Kidney (tissue), 13 donors: ENCODE measurements at regions not wholly inside any gene's neighbourhood (a gene's known extent, or its start where the extent isn't known, plus 50 kb on each side); places are given as distances from the start of the nearest gene placed in this dataset.

Experiments used
- DNase-seq, 5 donors: peaks; one replicate each; pipeline ENCODE4 v3.0.0-alpha.2; 2013 to 2020
- FAIRE-seq: peaks from 2 replicates; lab custom pipeline; 2012; peaks lifted over from hg19 to GRCh38; lab: Jason Lieb, UNC
- H3K27ac ChIP-seq, 2 donors: one replicate each; pipeline ENCODE4 v1.7.0; 2013; ENCODE audit warnings: low read depth in 2 of 2, low read length in 2 of 2, inconsistent platforms in 1 of 2
- H3K27me3 ChIP-seq: one replicate; pipeline ENCODE4 v1.7.1; 2013; ENCODE audit warnings: low read length, inconsistent platforms; ENCODE audit not compliant: control insufficient read depth, insufficient read depth
- H3K36me3 ChIP-seq, 3 donors: one replicate each; pipeline versions ENCODE4 v1.7.0 to v1.7.1; 2013; ENCODE audit warnings: low read length in 3 of 3, control low read depth in 1 of 3, inconsistent platforms in 1 of 3; ENCODE audit not compliant: insufficient read depth in 3 of 3, control insufficient read depth in 2 of 3
- H3K4me1 ChIP-seq, 3 donors: one replicate each; pipeline versions ENCODE4 v1.7.0 to v1.7.1; 2013; ENCODE audit warnings: low read length in 3 of 3, inconsistent platforms in 1 of 3, low read depth in 1 of 3; ENCODE audit not compliant: control insufficient read depth in 2 of 3, insufficient read depth in 2 of 3
- H3K4me3 ChIP-seq, 3 donors: one replicate each; pipeline versions ENCODE4 v1.7.0 to v1.8.1; 2013; ENCODE audit warnings: low read length in 3 of 3, control low read depth in 1 of 3, inconsistent platforms in 1 of 3
- H3K9ac ChIP-seq, 3 donors: one replicate each; pipeline versions ENCODE4 v1.7.0 to v1.7.1; 2013; ENCODE audit warnings: low read length in 3 of 3, control low read depth in 1 of 3, inconsistent platforms in 1 of 3
- H3K9me3 ChIP-seq, 3 donors: one replicate each; pipeline versions ENCODE4 v1.7.0 to v1.7.1; 2013; ENCODE audit warnings: low read length in 3 of 3, control low read depth in 1 of 3, inconsistent platforms in 1 of 3; ENCODE audit not compliant: control insufficient read depth in 2 of 3, insufficient read depth in 1 of 3
- CTCF ChIP-seq: IDR thresholded peaks from 3 replicates; pipeline ENCODE4 v1.5.1; 2012; ENCODE audit warnings: mild to moderate bottlenecking, moderate library complexity, borderline replicate concordance; ENCODE audit not compliant: insufficient read depth; ENCODE audit errors: extremely low read depth
- intact Hi-C: fragments of 100-400 bp; cut with DNase I; formaldehyde crosslinking; loops from one replicate; pipeline ENCODE4 v1.11.1; 2022
- donor health status: control.
- donor health status: control.
- donor health status: control.
- donor health status: control.
- donor health status: control.
- donor health status: DM: yes; HTN: yes; CAD: no.
- donor health status: Normal renal cell carcinoma (clear cell type).

GRCh38 chr11:25990406-25990805 is 341.5 kb upstream of the ANO3 start:
- Histone ChIP-seq H3K4me1 (no peaks in the 10 kb centered on the region), H3K4me3 (no peak overlapping the region), H3K27me3 (no peaks in the 10 kb centered on the region), H3K9ac (no peak overlapping the region), H3K36me3 (no peaks in the 10 kb centered on the region), H3K9me3 (no peaks in the 10 kb centered on the region), H3K27ac (no peak overlapping the region)
- TF ChIP-seq CTCF: no peak
- DNase-seq (no peak), FAIRE-seq (no peak)
- intact Hi-C loops: no loop called here

GRCh38 chr11:25991476-25991875 is 340.5 kb upstream of the ANO3 start:
- no peak overlapping the region for H3K9ac ChIP-seq
- no peaks in the 10 kb centered on the region for H3K36me3 ChIP-seq
- DNase-seq: no peak
- no peaks in the 10 kb centered on the region for H3K9me3 ChIP-seq
- no peak overlapping the region for H3K4me3 ChIP-seq
- H3K27ac ChIP-seq: no peak overlapping the region
- no peak for FAIRE-seq
- TF ChIP-seq CTCF: no peak
- intact Hi-C loops: no loop called here
- H3K27me3 ChIP-seq: no peaks in the 10 kb centered on the region
- no peaks in the 10 kb centered on the region for H3K4me1 ChIP-seq

GRCh38 chr11:25992294-25992693 is 339.6 kb upstream of the ANO3 start:
- Histone ChIP-seq H3K27me3 (no peaks in the 10 kb centered on the region), H3K4me3 (no peak overlapping the region), H3K27ac (no peak overlapping the region), H3K9ac (no peak overlapping the region), H3K9me3 (no peaks in the 10 kb centered on the region), H3K4me1 (no peaks in the 10 kb centered on the region), H3K36me3 (no peaks in the 10 kb centered on the region)
- TF ChIP-seq CTCF: no peak
- FAIRE-seq: no peak
- no peak for DNase-seq
- intact Hi-C loops: no loop called here

- no peak for FAIRE-seq
- intact Hi-C loops: no loop called here
These were observed 338.9 kb upstream of the ANO3 start for GRCh38 chr11:25993016-25993415.

More at GRCh38 chr11:25993016-25993415, 338.9 kb upstream of the ANO3 start:
- H3K4me1 ChIP-seq: no peaks in the 10 kb centered on the region
- no peak for DNase-seq
- H3K9ac ChIP-seq: no peak overlapping the region
- H3K27ac ChIP-seq: no peak overlapping the region
- no peak overlapping the region for H3K4me3 ChIP-seq
- TF ChIP-seq CTCF: no peak
- no peaks in the 10 kb centered on the region for H3K9me3 ChIP-seq
- H3K27me3 ChIP-seq: no peaks in the 10 kb centered on the region
- no peaks in the 10 kb centered on the region for H3K36me3 ChIP-seq
